Left ventricle myocardium inferior (tissue), 1 donor: ENCODE measurements at regions not wholly inside any gene's neighbourhood (a gene's known extent, or its start where the extent isn't known, plus 50 kb on each side); places are given as distances from the start of the nearest gene placed in this dataset.

Source experiments
- DNase-seq: peaks from one replicate; pipeline ENCODE4 v3.0.0-alpha.2; 2020
- H3K27ac ChIP-seq: fragments of 200-600 bp; replicated peaks from 2 replicates; pipeline ENCODE4 v1.8.0; 2021
- H3K27me3 ChIP-seq: fragments of 200-600 bp; 2 replicates; pipeline ENCODE4 v1.8.0; 2021; ENCODE audit warnings: low read depth
- H3K36me3 ChIP-seq: fragments of 200-600 bp; 2 replicates; pipeline ENCODE4 v1.8.0; 2021
- H3K4me1 ChIP-seq: fragments of 200-600 bp; 2 replicates; pipeline ENCODE4 v1.8.0; 2021
- H3K4me3 ChIP-seq: fragments of 200-600 bp; 2 replicates; pipeline ENCODE4 v1.8.0; 2021; ENCODE audit warnings: mild to moderate bottlenecking, moderate library complexity
- H3K9me3 ChIP-seq: fragments of 200-600 bp; replicated peaks from 2 replicates; pipeline ENCODE4 v1.8.0; 2021
- intact Hi-C: fragments of 100-400 bp; cut with micrococcal nuclease; formaldehyde crosslinking; loops from one replicate; pipeline ENCODE4 v1.11.0; 2022
- TF ChIP-seq, protein P1 (sequence below): fragments of 200-600 bp; IDR thresholded peaks from 2 replicates; pipeline ENCODE4 v1.8.0; 2021; ENCODE audit warnings: antibody characterized with exemption, mild to moderate bottlenecking, borderline replicate concordance
- donor health status: DM: no; HTN: yes; CAD: no; lungs with severe emphysema.

DNA sequence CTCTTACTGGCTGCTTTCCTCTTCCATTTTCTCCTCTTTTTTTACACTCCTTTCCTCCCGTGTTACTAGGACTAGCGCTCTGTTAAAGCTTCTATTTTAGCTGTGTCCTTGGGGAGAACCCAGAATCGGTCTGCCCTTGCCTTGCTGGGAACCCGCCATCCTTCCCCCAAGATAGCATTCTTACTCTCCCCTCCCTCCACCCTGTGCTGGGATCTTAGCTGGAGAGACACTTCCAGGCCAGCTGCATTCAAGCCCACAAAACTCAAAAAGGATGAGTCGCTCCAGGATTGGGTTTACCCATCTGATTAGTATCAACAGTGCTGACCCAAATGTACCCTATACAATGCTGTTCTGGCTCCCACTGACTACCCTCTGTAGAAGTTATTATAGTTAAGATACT is 200.5 kb upstream of the ASIC2 start:
- Histone ChIP-seq H3K9me3 (no peaks in the 10 kb centered on the region), H3K4me1 (no peaks in the 10 kb centered on the region), H3K4me3 (no peak overlapping the region), H3K36me3 (no peaks in the 10 kb centered on the region), H3K27me3 (peaks cover 24% of the 10 kb centered on the region), H3K27ac (no peak overlapping the region)
- intact Hi-C loops = no loop called here
- DNase-seq = no peak
- TF ChIP-seq, protein P1, sequence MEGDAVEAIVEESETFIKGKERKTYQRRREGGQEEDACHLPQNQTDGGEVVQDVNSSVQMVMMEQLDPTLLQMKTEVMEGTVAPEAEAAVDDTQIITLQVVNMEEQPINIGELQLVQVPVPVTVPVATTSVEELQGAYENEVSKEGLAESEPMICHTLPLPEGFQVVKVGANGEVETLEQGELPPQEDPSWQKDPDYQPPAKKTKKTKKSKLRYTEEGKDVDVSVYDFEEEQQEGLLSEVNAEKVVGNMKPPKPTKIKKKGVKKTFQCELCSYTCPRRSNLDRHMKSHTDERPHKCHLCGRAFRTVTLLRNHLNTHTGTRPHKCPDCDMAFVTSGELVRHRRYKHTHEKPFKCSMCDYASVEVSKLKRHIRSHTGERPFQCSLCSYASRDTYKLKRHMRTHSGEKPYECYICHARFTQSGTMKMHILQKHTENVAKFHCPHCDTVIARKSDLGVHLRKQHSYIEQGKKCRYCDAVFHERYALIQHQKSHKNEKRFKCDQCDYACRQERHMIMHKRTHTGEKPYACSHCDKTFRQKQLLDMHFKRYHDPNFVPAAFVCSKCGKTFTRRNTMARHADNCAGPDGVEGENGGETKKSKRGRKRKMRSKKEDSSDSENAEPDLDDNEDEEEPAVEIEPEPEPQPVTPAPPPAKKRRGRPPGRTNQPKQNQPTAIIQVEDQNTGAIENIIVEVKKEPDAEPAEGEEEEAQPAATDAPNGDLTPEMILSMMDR = no peak

DNA sequence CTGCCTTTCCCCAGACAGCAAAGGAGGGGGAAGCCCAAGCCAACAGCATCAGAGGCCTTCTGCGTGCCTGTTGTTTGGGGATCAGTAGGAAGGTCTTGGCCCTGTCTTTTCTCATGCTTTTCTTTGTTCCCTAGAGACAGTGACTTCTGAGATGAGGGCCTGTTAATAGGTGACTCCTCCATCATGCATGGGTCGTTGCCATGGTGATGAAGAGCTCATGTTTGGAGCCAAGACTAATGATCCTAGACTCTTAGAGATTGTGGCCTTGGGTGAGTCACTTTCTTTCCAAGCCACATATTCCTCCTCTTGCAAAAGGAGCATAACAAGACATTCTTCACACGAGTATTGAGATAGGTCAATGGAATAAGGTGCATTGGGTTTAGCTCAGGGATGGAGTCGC is 201.1 kb upstream of the ASIC2 start:
- Histone ChIP-seq H3K27ac (no peak overlapping the region), H3K9me3 (no peaks in the 10 kb centered on the region), H3K4me1 (no peaks in the 10 kb centered on the region), H3K4me3 (no peak overlapping the region), H3K27me3 (peaks cover 24% of the 10 kb centered on the region), H3K36me3 (no peaks in the 10 kb centered on the region)
- intact Hi-C loops = no loop called here
- DNase-seq = no peak
- TF ChIP-seq, protein P1 = no peak

DNA sequence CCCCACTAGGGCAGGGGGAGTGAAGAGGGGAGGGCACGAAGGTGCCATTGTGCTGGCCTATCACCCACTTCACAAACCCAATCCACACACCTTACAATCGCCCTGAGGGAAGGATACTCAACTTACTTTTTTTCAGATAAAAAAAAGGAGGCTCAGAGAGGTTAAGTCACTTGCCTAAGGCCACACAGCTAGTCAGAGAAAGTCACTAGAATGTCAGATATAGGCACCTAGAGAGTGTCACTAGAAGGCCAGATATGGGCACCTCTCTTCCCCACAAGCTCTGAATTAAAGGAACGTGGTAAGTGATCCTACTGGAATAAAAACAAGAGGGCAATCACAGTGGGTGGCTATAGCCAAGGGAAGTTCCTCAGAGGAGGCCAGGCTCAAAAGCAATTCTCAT is 204.5 kb upstream of the ASIC2 start:
- no peak overlapping the region for H3K27ac ChIP-seq
- no peak for DNase-seq
- intact Hi-C loops = no loop called here

DNA sequence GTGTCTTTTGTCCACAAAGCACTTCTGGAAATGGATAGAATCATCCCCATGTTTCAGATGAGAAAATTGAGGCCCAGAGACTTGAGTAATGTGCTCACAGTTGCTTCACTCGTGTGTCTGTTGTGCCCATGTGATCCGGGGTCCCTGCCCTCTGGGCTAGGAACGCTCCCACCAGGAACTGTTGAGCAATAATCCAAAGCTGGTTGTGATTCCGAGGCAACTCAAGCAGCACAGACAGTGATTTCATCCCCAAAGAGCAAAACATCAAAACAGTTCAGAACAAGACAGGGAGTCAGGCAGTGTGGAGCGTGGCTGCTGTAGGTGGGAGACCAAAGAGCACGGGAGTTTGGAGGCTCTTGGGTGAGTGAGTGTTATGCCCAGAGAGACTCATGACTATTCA is 205.0 kb upstream of the ASIC2 start:
- H3K9me3 ChIP-seq = no peaks in the 10 kb centered on the region
- H3K27ac ChIP-seq = no peak overlapping the region
- no peak for DNase-seq
- peaks cover 15% of the 10 kb centered on the region for H3K27me3 ChIP-seq
- no peak overlapping the region for H3K4me3 ChIP-seq
- TF ChIP-seq, protein P1 = no peak
- intact Hi-C loops = no loop called here
- no peaks in the 10 kb centered on the region for H3K36me3 ChIP-seq
- H3K4me1 ChIP-seq = peaks cover 10% of the 10 kb centered on the region

More for the DNA sequence above, 204.5 kb upstream of the ASIC2 start:
- H3K4me3 ChIP-seq = no peak overlapping the region
- TF ChIP-seq, protein P1 = no peak
- no peaks in the 10 kb centered on the region for H3K9me3 ChIP-seq
- peaks cover 15% of the 10 kb centered on the region for H3K27me3 ChIP-seq
- no peaks in the 10 kb centered on the region for H3K36me3 ChIP-seq
- H3K4me1 ChIP-seq = peaks cover 10% of the 10 kb centered on the region

DNA sequence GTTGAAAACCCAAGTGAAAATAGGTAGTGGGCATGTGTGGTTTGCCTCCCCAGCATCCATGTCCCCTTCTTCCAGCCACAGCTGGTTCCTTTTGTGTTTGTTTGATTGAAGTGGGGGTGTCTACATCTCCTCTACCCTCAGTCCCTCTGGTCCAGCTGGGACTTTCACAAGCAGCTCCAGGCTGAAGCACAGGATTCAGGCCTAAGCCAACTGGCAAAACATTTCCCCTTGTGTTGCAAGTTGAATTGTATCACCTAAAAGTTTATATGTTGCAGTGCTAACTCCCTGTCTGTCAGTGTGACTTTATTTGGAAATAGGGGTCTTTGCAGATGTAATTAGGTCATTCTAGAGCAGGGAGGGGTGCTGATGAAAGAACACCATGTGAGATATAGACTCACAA is 205.9 kb upstream of the ASIC2 start:
- TF ChIP-seq, protein P1 = no peak
- H3K4me3 ChIP-seq = no peak overlapping the region
- DNase-seq = no peak
- no peak overlapping the region for H3K27ac ChIP-seq
- H3K4me1 ChIP-seq = peaks cover 10% of the 10 kb centered on the region
- H3K27me3 ChIP-seq = peaks cover 25% of the 10 kb centered on the region
- no peaks in the 10 kb centered on the region for H3K36me3 ChIP-seq
- intact Hi-C loops = no loop called here
- H3K9me3 ChIP-seq = no peaks in the 10 kb centered on the region

DNA sequence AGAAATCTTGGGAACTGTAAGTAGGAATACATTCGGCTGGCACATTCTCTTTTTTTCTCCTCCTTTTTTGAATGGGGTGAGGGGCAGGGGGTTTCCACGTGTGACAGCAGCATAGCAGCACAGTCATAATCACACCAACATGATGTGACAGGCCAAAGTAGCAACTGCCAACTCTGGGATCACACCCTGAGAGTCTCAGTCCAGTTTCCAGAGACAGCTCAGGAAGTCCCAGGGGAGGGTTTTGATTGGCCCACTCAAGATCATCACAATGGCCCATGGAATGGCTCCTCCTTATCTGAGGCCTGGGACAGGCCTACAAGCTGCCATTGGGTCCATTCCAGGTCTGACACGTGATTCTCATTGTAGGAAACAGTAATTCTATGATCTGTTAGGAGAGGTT is 207.1 kb upstream of the ASIC2 start:
- H3K36me3 ChIP-seq = no peaks in the 10 kb centered on the region
- no peak for DNase-seq
- intact Hi-C loops = no loop called here
- H3K27me3 ChIP-seq = peaks cover 28% of the 10 kb centered on the region
- no peak overlapping the region for H3K4me3 ChIP-seq
- H3K9me3 ChIP-seq = no peaks in the 10 kb centered on the region
- H3K4me1 ChIP-seq = peaks cover 10% of the 10 kb centered on the region
- TF ChIP-seq, protein P1 = no peak
- no peak overlapping the region for H3K27ac ChIP-seq
